G401.6 (cell line): ENCODE measurements at regions not wholly inside any gene's neighbourhood (a gene's known extent, or its start where the extent isn't known, plus 50 kb on each side); places are given as distances from the start of the nearest gene placed in this dataset.
"Not testable (repeated sequence)": the region's sequence is repeated elsewhere in the genome, so short reads cannot be mapped to it uniquely, and the experiment has no call there.

ENCODE experiments used
- FAIRE-seq: peaks from 2 replicates; lab custom pipeline; 2012; peaks lifted over from hg19 to GRCh38; lab: Jason Lieb, UNC

DNA sequence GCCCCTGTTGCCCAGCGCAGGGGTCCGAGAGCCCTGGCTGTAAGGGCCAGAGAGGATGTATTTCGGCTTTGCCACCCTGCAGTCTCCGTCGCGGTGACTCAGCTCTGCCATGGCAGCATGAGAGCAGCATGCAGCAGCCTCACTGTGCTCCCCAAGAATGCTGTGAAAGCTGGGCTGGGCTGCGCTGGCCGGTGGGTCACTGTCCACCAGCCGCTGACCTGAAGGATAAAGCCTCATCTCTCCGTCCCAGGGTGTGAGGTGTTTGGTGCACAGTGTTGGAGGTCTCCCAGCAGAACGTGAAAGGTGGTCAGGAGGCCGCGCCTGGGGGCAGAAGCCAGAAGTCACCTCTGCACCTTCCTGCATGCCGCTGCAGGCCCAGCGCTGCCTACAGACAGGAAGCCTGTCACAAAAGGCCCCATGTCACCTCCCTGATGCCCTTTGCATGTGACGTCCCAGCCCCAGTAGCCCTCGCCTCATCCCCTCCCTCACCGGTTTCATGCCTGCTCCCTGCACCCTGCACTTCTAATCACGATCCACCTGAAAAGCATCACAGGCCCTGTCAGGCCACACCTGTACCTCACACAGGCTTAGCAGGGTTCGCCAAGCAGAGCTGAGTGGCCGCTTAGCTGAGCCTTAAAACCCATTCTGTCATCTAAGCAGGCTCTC is 342.1 kb downstream of the EIPR1 start:
- no peak for FAIRE-seq

DNA sequence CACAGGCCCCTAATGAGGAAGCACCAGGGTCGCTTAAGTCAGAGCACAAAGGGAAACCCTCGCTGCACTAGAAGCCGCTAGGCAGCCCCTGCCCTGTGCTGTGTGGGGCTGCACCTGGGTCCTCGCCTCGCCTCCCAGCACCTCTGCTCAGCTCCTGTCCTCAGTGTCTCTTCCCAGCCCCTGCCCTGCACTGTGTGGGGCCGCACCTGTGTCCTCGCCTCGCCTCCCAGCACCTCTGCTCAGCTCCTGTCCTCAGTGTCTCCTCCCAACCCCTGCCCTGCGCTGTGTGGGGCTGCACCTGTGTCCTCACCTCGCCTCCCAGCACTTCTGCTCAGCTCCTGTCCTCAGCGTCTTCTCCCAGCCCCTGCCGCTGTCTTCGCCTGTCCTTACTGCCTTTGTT is 342.8 kb downstream of the EIPR1 start:
- FAIRE-seq, result no peak

DNA sequence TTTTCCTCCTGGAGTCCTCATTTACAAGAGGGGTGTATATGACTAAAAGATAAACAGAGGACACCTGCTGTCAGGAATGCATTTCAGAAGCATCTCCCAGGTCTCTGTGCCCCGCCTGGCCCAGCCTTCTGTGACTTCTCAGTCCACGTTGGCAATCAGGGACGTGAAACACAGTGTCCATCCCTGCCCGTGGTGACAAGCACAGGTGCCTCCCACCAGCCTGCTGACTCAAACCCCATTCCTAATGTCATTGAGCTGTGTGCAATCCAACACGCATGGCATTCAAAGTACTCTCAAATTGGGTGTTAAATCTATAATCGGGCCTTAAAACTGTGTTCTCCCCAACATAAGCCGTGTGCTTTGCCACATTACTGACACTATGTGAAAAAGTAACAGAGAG is 343.2 kb downstream of the EIPR1 start:
- FAIRE-seq, result no peak

DNA sequence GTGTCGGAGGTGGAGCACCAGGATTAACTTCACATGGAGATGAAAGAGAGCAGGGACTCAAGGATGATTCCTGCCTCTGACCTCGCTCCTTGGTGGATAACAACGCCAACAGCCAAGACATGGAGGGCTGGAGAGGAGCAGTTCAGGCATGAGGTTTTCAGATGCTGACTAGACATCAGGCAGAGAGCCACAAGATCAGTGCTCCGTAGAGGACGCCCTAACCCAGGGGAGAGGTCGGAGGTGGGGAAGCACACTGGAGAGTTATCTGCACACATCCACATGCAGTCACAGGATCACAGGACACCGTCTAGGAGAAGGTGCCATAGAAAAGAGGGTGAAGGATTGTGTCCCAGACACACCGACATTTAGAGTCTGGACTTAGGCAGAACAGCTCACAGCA is 344.3 kb downstream of the EIPR1 start:
- FAIRE-seq, result no peak

DNA sequence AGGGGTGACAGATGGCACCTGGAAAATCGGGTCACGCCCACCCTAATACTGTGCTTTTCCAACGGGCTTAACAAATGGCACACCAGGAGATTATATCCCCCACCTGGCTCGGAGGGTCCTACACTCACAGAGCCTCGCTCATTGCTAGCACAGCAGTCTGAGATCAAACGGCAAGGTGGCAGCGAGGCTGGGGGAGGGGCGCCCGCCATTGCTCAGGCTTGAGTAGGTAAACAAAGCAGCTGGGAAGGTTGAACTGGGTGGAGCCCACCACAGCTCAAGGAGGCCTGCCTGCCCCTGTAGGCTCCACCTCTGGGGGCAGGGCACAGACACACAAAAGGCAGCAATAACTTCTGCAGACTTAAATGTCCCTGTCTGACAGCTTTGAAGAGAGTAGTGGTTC is 346.8 kb downstream of the EIPR1 start:
- not testable (repeated sequence) for FAIRE-seq

DNA sequence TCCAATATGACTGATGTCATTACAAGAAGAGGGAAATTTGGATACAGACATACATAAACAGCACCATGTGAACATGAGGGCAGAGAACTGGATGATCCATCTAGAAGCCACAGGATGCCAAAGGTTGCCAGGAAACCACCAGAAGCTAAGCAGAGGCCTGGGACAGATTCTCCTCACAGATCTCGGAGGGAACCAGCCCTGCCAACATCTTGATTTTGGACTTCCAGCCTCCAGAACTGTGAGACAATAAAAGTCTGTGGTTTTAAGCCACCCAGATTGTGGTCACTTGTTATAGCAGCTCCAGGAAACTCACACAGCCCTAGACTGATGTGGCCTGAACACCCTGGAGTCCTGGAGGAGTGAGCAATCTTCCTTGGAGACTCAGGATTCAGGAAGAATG is 351.6 kb downstream of the EIPR1 start:
- FAIRE-seq, result no peak

DNA sequence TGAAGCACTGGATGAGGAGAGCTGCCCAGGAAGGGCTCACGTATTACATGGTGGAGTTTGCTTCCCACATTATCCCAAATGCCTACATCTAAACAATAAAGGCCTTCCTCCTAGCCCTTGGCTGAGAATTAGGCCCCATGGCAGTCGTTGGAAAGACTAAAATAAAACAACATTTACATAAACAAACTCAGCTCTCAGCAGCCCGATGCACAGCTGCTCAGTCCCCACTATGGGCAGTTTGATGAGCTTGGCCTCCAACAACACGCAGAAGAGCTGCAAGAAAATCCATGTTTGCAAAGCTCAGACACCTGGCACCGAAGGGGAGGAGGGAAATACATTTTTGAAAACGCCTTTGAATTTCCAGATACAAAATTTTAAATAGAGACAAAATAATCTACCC is 352.4 kb downstream of the EIPR1 start:
- no peak for FAIRE-seq

DNA sequence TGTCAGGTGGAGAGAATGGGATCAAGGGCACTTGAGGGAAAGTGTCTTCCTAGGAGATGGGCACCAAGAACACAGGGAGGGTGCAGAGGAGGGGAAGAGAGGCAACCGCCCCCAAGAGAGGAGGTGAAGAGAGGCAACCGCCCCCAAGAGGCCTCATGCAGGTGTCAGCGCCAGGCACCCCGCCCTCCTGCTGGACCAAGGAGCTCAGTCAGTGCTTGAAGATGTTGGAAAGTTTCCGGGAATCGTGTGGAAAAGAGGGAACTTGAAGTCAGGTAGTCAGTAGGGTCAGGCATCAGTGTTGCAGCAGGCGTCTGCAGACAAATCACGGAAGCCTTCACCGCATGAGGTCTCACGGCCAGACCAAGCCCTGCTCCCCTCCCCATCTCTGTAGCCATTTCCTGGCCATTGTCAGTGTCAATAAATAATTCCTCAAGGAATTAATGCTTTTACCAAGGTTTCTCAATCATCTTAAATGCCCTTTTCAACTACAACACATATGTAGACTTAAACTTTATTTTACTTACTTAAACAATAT is 353.1 kb downstream of the EIPR1 start:
- FAIRE-seq, result no peak

DNA sequence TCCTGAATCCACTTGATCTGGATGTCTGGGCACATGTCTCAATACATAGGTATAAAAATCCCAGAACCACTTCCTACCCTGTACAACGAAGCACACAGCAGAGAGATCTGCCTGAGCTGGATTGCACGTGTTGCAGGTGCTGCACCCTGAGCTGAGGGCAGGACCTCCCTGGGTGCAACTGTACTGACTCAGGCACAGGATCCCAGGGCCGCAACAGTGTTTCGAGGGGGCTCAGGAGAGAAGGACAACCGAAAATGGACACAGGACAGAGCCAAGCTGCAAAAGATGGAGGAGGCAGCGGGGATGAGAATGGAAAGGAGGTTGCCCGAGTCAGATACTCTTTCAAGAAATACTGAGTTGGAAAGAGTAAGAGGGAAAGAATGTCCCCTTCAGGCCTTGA is 354.1 kb downstream of the EIPR1 start:
- no peak for FAIRE-seq

DNA sequence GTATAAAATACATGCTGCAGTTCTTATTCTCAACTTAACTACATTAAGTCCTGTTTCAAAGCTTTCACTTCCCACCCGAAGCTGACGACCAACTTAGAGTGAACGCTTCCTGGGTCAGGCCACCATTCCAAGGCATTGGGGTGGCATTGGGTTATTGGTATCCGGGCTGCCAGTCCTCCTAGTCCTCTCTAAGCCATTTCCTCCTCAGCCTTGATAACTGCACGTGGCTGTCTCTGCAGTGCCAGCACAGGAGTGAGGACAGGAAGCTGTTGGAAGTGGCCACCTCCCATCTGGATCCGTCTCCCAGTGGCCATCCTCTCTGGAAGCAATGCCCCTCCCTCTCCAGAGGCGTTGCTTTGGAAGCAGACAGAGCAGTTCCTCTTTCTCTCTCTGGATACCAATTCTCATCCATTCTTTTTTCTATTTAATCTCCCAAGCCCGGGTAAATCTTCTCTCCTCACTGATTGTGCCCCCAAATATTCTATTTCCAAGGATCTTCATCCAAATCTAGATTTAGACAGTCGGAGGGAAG is 354.7 kb downstream of the EIPR1 start:
- FAIRE-seq, result no peak

DNA sequence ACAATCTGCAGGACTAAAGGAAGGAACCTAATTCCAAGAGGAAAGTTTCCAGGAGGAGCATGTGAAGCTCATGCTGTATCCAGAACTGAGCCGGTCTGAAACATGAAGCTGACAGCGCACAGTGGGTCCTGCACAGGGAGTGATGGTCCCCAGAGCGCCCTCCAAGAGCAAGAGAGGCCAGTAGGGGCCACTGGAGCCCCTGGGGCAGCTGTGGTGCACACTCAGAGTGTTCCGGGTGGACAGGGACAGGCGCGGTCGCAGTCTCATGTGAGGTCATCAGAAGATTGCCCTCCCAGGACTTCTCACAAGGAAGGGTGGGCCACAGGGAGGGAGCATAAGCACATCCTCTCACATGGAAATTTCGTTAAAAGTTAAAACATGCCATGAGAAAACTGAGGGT is 355.9 kb downstream of the EIPR1 start:
- no peak for FAIRE-seq

DNA sequence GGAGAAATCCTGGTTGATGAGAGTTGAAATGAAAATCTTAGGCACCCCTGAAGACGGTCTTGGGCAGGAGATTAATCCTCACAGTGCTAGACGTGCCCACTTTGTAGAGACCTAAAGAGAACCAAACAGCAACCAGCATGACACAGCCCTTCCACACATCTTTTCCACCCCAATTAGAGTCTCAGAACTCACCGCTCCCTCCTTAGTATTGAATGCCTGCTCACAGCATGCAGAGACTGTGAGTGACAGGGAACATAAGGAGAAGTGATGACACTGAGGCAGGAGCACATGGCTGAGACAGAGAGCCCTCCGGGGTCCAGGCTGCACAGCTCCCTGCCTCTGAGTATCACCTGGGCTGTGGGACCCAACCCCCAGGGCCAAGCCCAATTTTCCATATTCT is 367.6 kb downstream of the EIPR1 start:
- no peak for FAIRE-seq

DNA sequence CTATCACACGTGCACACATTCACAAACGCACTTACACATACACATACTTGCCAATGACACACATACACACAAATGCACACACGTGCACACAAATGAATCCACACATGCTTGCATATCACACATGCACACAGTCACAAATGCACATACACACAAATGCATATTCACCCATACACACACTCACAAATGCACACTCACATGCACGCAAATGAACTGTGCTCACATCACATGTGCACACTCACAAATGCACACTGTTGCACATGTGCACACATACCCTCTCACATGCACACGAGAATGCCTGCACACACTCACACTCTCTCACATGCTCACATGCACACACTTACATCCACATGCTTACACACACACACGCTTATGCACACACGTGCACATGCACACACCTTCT is 368.1 kb downstream of the EIPR1 start:
- FAIRE-seq, result no peak

DNA sequence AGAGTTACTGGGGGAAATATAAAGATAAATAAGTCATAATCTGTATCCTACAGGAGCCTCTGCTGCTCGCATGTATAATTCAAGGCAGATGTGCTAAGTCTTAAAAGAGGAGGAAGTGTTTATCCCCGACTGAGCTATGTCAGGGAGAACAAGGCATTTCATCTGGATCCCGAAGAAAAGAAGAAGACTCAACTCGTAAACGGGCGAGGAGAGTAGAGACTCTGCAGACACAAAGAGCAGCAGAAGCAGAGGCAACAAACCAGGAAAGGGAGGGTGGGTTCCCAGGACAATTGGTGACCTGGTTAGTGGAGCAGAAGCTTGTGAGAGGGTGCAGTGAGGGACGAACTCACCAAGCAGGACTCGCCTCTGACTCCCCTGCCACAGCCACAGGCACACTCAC is 368.6 kb downstream of the EIPR1 start:
- no peak for FAIRE-seq

DNA sequence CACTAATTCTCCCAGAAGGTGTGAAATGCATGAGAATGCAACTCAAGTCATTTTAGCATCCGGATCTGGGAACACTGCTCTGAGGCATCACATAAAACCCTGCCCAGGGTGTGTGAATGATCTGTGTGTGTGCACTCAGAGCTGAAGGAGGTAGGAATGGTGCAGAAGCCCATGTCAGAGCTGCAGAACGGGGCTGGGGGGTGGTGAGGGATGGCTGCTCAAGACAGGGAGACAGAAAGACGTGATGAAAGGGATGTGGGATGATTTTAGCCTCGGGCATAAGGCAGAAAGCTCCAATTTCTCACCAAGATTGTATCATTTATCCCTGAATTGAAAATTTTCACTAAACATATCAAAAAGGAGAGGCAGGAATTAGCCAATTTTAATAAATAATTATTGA is 369.1 kb downstream of the EIPR1 start:
- FAIRE-seq, result no peak

DNA sequence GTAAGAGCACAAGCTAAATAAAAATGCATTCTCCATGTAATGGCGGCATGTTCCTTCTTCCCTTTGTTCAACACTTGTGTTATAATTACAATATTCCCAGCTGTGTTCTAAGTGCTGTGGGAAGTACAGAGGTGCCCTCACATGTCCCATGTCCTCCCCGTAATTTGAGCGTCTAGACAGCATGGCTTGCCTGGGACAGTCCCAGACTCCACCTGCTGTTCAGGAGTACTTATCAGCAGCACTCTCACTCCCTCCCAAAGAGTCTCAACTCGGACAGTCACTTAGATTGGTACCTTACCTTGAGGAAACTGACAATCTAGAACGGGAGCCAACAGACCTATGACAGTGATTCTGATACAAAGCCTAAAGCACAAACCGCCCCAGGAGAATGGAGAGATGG is 370.5 kb downstream of the EIPR1 start:
- FAIRE-seq, result no peak

DNA sequence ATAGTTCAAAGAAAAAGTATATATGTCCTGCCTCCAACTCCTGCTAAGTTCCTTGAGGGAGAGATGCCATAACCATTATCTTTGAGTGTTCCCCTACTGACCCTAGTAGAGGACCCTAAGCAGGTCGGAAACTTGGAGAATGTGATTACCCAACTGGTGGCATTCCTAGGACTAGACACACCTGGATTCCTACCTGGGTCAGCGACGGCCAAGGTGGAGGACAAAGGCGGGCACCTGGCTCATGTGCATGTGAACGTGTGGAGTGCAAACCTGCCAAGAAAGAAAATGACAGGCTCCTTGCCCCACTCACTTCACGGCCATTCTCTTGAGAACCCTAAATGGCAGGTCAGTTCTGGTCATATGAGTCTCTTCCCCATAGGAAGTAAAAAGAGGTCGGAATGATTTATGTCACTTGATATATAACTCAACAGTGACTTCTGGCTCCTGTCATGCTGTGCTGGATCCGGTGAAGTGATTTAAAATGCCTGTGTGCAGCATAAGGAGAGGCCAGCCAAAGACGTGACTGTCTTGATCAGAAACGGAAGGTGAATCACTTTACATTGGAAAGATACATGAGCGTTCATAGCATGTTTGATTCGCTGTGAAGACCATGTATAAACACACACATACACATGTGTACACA is 371.6 kb downstream of the EIPR1 start:
- FAIRE-seq, result no peak

DNA sequence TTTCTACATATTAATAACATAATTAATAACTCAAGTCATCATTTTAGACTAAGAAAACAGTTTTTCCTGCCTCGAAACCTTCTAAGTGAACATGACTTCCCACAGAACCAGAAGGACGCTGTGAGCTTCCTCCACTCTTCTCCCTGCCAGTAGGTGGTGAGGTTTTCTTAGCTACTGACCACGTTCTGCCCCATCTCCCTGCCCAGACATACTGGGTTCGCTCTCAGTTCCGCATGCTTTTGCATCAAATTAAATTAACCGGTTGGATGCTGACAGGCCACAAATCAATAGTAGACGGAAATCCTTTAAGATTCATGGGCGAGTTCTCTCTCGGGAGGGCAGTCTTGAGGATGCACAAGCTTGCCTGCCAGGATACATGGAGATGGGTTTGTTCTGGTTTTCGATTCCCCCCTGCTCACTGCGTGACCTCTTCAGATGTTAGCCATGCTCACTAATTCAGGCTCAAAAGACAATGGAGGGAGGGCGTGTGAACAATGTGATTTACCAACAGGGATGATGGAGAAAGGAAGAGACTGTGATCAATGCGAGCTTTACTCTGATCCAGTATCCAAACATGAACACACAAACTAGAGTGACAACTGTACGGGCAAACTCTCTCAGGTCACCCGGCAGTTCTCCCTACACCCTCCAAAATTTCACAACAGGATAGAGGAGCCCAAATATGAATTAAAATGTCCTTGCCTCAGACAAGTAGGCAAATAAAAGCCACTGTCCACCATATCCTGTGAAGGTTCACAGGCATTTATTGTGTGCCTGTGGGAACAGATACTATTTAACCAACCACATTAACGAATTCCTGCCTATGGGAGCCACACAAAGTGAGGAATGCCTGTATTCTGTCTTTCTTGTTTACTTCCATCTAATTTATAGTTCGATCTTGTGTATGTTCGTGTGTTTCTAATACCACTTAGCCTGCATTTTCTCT is 375.7 kb downstream of the EIPR1 start:
- no peak for FAIRE-seq

DNA sequence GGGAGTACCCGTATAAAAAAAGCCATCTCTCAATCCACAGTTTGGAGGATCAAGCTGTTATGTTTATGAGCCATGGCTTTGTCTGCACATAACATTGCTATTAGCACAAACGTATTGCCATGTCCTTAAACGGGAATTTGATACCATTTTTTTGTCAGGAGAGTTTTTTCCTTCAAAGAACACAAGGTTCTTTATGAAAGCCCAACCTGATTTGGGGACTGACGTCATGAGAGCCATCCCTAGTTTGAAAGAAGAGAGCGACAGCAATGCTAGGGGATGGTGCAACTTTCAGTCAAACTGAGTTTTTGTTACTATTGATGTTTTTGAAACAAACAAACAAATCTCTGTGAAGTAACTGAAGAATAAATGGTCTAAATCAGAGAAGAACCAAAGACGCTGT is 376.6 kb downstream of the EIPR1 start:
- FAIRE-seq, result no peak

DNA sequence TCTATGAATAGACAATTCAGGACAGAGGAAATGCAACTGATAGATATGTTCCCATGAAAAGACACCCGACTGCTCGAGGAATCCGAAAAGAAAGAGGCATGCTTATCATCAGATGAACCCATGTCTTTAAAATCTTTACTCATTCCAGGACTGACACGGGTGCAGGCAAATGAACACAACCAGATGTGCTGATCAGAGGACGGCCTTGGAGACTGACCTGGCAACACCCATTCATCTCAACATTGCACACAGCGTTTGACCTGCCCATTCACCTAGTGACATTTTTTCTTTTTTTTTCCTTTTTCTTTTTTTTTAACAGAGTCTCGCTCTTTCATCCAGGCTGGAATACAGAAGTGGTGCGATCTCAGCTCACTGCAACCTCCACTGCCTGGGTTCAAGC is 377.5 kb downstream of the EIPR1 start:
- FAIRE-seq, result no peak

DNA sequence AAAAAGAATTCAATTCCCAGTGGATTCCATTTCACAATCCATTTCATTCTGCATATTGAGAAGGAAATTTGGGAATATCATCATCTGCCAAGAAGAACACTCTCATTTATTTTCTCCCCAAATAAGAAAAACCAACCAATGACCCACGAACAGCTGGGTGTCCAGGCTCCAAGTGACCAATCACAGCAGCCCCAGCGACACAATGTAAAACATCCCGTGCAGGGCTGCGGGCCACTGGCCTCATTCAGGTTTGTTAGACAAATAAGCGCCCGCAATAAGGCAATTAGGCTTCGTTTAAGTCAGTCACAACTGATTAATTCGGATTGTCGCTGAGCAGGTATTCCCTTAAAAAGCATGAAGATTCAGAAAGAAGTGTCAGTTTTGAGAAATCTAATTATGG is 378.6 kb downstream of the EIPR1 start:
- FAIRE-seq, result no peak

DNA sequence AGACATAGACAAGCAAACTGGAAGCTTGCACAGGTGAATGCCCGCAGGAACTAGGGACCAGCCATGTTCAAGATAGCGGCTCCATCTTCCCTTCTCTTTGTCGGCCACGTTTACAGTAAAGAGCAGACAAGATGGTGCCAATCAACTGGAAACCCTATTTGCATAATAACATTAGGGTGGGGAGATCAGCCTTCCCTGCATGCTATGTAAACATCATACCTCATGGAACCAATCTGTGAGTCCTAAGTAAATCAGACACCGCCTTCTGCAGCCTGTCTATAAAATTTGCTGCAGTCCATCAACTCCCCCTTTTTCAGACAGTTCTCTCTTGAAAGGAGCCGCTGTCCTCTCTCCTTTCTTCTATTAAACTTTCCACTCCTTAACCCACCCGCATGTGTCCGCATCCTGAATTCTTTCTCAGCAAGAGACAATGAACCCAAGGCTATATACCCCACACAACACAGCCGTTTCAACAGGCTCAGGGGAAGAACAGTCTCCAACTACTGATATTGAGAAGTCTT is 384.4 kb downstream of the EIPR1 start:
- FAIRE-seq, result no peak

DNA sequence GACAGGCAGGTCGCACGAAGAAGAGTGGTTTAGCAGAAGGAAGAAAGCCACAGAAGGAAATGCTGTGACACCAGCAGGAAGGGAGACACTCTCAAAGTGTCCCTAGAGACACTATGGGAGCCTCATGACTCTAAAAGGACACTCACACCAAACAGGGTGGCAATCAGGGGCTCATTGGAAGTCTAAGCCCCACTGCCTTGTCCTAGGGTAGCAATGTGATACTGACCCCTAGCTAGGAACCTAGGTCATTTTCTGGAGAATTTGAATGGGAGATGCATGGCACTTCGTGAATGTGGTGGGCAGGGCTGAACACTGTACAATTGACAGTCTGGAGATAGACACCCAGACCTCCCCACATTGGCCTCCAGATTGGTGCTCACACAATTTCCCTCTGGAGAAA is 385.0 kb downstream of the EIPR1 start:
- FAIRE-seq, result no peak
